ENCODE measurements at regions not wholly inside any gene's neighbourhood (a gene's known extent, or its start where the extent isn't known, plus 50 kb on each side); places are given as distances from the start of the nearest gene placed in this dataset.
A peak's percentile ranks its signal among the peaks of the same experiment; 100 is the strongest.
"Not testable (repeated sequence)": the region's sequence is repeated elsewhere in the genome, so short reads cannot be mapped to it uniquely, and the experiment has no call there.

DNA sequence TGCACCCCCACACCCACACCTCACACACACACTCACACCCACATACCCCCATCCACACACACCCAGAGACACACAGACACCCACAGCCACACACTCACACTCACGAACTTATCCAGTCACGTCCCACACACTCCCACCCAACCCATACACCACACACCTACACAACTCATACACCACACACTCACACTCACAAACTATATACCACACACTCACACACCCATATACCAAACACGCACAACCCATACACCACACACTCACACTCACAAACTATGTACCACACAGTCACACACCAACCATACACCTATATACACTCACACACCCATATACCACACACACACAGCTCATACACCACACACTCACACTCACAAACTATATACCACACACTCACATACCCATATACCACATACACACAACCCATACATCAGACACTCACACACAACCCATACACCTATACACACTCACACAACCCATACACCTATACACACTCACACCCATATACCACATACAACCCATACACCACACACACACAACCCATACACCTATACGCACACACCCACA, 162.4 kb downstream of the TMEM121 start:
- intact Hi-C loops (cut with micrococcal nuclease): loop anchor here (5.0 kb wide), 1 partner anchor 121 kb away; no protein-coding TSS in a partner anchor
- CTCF ChIA-PET; H3K36me3 Mint-ChIP-seq (ENCODE audit: low read depth): not testable (repeated sequence)

DNA sequence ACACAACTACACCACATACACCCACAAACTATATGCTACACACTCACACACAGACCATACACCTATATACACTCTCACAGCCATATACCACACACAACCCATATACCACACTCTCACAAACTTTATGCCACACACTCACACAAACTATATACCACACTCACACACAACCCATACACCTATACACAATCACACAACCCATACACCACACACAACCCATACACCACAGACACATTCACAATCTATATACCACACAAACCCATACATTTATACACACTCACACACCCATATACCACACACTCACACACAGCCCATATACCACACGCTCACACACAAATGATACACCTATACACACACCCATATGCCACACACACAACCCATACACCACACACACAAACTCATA, 163.3 kb downstream of the TMEM121 start:
- Mint-ChIP-seq H3K27me3 (peaks cover 9% of the 10 kb centered on the region), H3K27ac (no peak overlapping the region), H3K9me3 (peaks cover 12% of the 10 kb centered on the region), H3K36me3 (ENCODE audit: low read depth) (no peaks in the 10 kb centered on the region), H3K4me3 (no peak overlapping the region), H3K4me1 (ENCODE audit: low read depth) (peaks cover 2% of the 10 kb centered on the region)
- no peak for ATAC-seq
- CTCF ChIA-PET: no interaction called here
- POLR2A ChIA-PET: no interaction called here
- TF ChIP-seq, protein P1, sequence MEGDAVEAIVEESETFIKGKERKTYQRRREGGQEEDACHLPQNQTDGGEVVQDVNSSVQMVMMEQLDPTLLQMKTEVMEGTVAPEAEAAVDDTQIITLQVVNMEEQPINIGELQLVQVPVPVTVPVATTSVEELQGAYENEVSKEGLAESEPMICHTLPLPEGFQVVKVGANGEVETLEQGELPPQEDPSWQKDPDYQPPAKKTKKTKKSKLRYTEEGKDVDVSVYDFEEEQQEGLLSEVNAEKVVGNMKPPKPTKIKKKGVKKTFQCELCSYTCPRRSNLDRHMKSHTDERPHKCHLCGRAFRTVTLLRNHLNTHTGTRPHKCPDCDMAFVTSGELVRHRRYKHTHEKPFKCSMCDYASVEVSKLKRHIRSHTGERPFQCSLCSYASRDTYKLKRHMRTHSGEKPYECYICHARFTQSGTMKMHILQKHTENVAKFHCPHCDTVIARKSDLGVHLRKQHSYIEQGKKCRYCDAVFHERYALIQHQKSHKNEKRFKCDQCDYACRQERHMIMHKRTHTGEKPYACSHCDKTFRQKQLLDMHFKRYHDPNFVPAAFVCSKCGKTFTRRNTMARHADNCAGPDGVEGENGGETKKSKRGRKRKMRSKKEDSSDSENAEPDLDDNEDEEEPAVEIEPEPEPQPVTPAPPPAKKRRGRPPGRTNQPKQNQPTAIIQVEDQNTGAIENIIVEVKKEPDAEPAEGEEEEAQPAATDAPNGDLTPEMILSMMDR (IDR thresholded peaks at IDR 0.05): no peak
- intact Hi-C loops (cut with micrococcal nuclease): loop anchor here (5.0 kb wide), 1 partner anchor 122 kb away; no protein-coding TSS in a partner anchor
- DNase-seq: no peak

More for the DNA sequence above, 162.4 kb downstream of the TMEM121 start:
- POLR2A ChIA-PET; H3K4me3 Mint-ChIP-seq; DNase-seq; ATAC-seq; H3K27me3 Mint-ChIP-seq; H3K4me1 Mint-ChIP-seq (ENCODE audit: low read depth); H3K27ac Mint-ChIP-seq: not testable (repeated sequence)
- peaks cover 12% of the 10 kb centered on the region for H3K9me3 Mint-ChIP-seq

DNA sequence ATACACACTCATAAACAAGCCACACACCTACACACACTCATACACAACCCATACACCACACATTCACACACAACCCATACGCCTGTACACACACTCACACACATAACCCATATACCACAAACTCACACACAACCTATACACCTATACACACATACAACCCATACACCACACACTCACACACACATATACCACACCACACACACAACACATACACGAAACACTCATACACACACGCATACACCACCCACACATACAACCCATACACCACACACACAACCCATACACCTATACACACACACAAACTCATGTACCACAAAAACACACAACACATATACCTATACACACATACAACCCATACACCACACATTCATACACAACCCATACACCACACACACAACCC, 164.3 kb downstream of the TMEM121 start:
- intact Hi-C loops (cut with micrococcal nuclease): no loop called here
- CTCF ChIA-PET: no interaction called here
- H3K4me1 Mint-ChIP-seq (ENCODE audit: low read depth): peaks cover 5% of the 10 kb centered on the region
- H3K4me3 Mint-ChIP-seq: no peak overlapping the region
- no peaks in the 10 kb centered on the region for H3K36me3 Mint-ChIP-seq (ENCODE audit: low read depth)
- peaks cover 12% of the 10 kb centered on the region for H3K9me3 Mint-ChIP-seq
- peaks cover 13% of the 10 kb centered on the region for H3K27me3 Mint-ChIP-seq
- no peak for ATAC-seq
- TF ChIP-seq, protein P1 (IDR thresholded peaks at IDR 0.05): no peak
- no peak for DNase-seq
- POLR2A ChIA-PET: no interaction called here
- no peak overlapping the region for H3K27ac Mint-ChIP-seq

DNA sequence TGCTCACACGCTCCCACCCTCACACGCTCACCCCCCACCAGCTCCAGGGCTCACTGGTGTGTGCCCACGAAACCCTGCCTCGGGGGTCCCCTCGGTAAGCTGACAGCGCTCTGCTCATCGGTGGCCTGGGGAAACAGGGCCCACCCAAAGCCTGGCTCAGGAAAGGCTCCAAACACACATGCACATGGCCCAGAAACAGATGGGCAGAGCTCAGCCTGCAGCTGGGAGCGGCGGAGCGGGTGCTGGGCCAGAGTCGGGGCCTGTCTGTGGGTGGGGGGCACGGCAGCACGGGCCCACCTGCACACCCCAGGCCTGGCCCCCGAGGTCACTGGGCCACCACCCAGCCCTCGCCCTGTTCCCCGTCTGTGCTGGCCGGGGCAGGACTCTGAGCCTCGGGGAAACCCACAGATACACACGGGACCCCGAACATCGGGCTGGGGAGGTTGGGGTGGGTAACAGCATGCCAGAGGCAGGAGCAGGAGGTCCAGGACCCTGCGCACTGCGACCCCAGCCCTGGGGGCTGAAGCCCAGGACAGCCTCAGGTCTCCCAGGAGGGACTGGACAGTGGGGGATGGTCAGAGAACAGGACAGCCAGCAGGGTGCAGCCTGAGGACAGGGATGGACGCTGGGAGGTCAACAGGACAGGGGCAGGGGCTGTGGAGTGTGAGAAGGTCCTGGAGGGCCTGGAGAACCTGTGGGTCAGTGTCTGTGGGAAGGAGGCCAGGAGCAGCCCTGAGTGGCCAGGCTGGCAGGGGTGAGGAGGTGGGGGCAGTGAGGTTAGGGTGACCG, 165.1 kb downstream of the TMEM121 start:
- ATAC-seq; H3K27ac Mint-ChIP-seq; H3K4me1 Mint-ChIP-seq (ENCODE audit: low read depth); H3K4me3 Mint-ChIP-seq; H3K36me3 Mint-ChIP-seq (ENCODE audit: low read depth); POLR2A ChIA-PET; DNase-seq; CTCF ChIA-PET; intact Hi-C loops (cut with micrococcal nuclease): not testable (repeated sequence)
- Mint-ChIP-seq H3K27me3 (peaks cover 13% of the 10 kb centered on the region), H3K9me3 (peaks cover 12% of the 10 kb centered on the region)

DNA sequence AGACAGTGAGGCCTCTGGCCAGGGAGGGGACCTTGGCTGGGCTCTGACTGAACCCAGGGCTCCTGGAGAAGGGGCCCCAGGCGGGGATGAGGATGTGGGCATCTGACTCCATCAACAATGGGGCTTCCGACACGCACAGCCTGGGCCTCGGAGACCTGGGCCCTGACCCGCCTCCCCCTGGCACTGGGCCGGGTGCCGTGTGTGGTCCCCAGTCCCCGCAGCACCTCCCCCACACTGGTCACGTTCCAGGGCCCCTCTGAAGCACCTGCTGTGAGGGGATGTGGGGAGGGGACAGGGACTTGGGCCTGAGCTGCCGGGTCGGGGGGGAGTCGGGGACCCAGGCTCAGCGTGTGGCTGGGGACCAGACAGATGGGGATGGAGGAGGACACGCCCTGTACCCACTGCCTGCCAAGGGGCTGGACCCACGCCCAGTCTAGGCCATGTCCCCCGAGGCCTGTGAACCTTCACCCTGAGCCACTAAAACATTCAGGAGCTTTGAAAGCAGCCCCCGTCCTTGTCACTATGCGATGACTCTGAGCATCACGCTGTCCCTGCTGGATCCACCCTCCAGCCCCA, 165.8 kb downstream of the TMEM121 start:
- POLR2A ChIA-PET; H3K36me3 Mint-ChIP-seq (ENCODE audit: low read depth); H3K4me1 Mint-ChIP-seq (ENCODE audit: low read depth); intact Hi-C loops (cut with micrococcal nuclease); DNase-seq; H3K4me3 Mint-ChIP-seq; ATAC-seq; H3K27ac Mint-ChIP-seq; CTCF ChIA-PET: not testable (repeated sequence)
- peaks cover 12% of the 10 kb centered on the region for H3K9me3 Mint-ChIP-seq
- H3K27me3 Mint-ChIP-seq: peaks cover 13% of the 10 kb centered on the region

DNA sequence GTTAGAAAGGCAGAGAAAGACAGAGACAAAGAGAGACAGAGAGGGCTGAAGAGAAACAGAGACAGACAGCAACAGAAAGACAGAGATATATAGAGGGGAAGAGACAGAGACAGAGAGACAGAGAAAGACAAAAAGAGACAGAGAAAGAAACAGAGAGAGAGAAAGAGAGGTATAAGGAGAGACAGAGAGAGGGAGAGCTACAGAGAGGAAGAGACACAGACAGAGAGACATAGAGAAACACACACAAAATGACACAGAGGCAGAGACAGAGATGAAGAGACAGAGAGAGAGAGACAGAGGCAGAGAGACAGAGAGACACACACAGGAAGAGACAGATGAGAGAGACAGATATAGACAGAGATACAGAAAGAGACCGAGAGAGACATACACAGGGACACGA, 168.6 kb downstream of the TMEM121 start:
- H3K4me1 Mint-ChIP-seq (ENCODE audit: low read depth): peaks cover 2% of the 10 kb centered on the region
- DNase-seq (no peak), ATAC-seq (no peak)
- peaks cover 9% of the 10 kb centered on the region for H3K9me3 Mint-ChIP-seq
- intact Hi-C loops (cut with micrococcal nuclease): no loop called here
- H3K4me3 Mint-ChIP-seq: no peak overlapping the region
- TF ChIP-seq, protein P1 (IDR thresholded peaks at IDR 0.05): no peak
- no peaks in the 10 kb centered on the region for H3K36me3 Mint-ChIP-seq (ENCODE audit: low read depth)
- H3K27me3 Mint-ChIP-seq: peaks cover 13% of the 10 kb centered on the region
- CTCF ChIA-PET: no interaction called here
- peak overlapping the region; percentile 1 for H3K27ac Mint-ChIP-seq
- POLR2A ChIA-PET: no interaction called here

DNA sequence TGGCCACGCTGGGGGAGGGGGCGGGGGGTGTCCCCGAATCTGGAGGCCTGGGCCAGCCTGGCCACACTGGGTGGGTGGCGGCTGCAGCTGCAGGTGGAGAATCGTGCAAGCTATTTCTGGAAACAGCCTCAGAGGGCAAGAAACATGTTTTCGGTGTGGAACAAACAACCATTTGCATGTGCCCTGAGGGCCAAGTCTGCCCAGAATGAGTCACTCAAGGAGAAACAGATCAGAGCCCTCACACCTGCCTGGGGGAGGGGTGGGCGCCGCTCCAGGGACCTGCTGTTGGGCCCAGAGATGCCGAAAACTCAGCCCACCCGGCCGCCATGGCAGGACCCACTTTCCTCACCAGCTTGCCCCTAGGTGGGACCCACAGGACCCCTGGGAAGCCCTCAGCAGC, 170.0 kb downstream of the TMEM121 start:
- H3K27ac Mint-ChIP-seq; intact Hi-C loops (cut with micrococcal nuclease); H3K4me3 Mint-ChIP-seq; CTCF ChIA-PET; H3K4me1 Mint-ChIP-seq (ENCODE audit: low read depth); H3K36me3 Mint-ChIP-seq (ENCODE audit: low read depth); POLR2A ChIA-PET; H3K9me3 Mint-ChIP-seq; DNase-seq: not testable (repeated sequence)
- peaks cover 13% of the 10 kb centered on the region for H3K27me3 Mint-ChIP-seq
- ATAC-seq: peak; percentile 53

DNA sequence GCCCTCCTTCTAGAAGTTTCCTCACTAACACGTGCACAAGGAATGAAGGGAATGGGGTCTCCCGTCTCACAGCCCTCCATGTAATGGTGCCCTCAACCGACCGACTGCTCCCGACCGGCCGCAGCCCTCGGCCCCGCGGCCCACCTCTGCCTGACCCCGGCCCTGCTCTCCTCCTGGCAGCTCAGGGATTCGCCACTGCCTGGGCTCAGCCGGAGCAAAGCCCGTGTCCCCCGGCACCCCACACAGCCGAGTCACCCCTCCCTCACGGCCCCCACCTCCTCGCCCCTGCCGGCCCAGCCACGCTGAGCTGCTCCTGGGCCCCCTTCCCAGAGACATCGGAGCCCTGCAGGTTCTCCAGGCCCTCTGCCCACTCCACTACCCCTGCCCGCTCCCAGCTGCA, 171.0 kb downstream of the TMEM121 start:
- H3K36me3 Mint-ChIP-seq (ENCODE audit: low read depth); H3K27ac Mint-ChIP-seq; intact Hi-C loops (cut with micrococcal nuclease); DNase-seq; CTCF ChIA-PET; H3K4me3 Mint-ChIP-seq; ATAC-seq; POLR2A ChIA-PET; H3K9me3 Mint-ChIP-seq: not testable (repeated sequence)
- Mint-ChIP-seq H3K4me1 (ENCODE audit: low read depth) (peaks cover 11% of the 10 kb centered on the region), H3K27me3 (peaks cover 13% of the 10 kb centered on the region)

DNA sequence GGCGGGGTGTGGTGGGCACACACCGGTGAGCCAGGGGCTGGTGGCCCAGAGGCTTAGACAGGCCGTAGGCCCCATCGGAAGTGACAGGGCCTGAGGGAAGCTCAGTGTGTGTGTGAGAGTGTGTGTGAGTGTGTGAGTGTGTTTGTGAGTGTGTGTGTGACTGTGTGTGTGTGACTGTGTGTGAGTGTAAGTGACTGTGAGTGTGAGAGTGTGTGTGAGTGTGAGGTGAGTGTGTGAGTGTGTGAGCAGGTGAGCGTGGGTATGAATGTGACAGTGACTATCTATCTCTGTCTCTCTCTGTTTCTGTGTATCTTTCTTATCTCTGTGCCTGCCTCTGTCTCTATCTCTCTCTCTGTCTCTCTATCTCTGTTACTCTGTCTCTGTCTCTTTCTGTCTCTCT, 171.6 kb downstream of the TMEM121 start:
- CTCF ChIA-PET; H3K9me3 Mint-ChIP-seq; H3K4me3 Mint-ChIP-seq; H3K36me3 Mint-ChIP-seq (ENCODE audit: low read depth); ATAC-seq; intact Hi-C loops (cut with micrococcal nuclease); DNase-seq; POLR2A ChIA-PET: not testable (repeated sequence)
- peaks cover 13% of the 10 kb centered on the region for H3K27me3 Mint-ChIP-seq
- H3K27ac Mint-ChIP-seq: peak overlapping the region; percentile 1
- peaks cover 11% of the 10 kb centered on the region for H3K4me1 Mint-ChIP-seq (ENCODE audit: low read depth)
